ENCODE measurements at regions not wholly inside any gene's neighbourhood (a gene's known extent, or its start where the extent isn't known, plus 50 kb on each side); places are given as distances from the start of the nearest gene placed in this dataset.

DNA sequence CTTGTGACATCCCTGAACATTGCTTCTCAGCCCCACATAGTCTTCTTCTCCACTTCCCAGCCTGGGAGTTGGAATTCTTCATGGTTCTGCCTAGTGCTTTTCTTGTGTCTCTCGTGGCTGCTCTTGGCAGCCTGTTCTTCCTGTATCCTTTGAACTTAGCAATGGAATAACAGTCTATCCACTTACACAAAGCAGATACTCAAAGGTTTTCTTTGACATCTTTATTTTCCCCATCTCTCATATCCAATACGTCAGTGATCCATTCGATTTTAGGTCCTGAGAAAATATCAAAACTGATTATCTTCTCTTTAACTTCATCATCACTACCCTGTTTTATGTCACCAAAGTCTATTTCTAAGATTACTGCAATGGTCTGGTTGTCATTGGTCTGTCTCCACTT lies 1091.2 kb upstream of the PIK3C3 start:
- Histone ChIP-seq H2AFZ (ENCODE audit: low read depth, low read length) (no peak overlapping the region), H3K4me1 (ENCODE audit: control insufficient read depth, extremely low read depth, insufficient read depth, low read length) (peaks cover 2% of the 10 kb centered on the region), H3K9ac (replicated peaks; ENCODE audit: extremely low read depth, insufficient read depth, low read length) (no peak overlapping the region), H3K79me2 (ENCODE audit: control insufficient read depth, insufficient read depth, low read length) (no peaks in the 10 kb centered on the region), H3K9me3 (replicated peaks; ENCODE audit: control insufficient read depth, insufficient read depth, low read length) (no peaks in the 10 kb centered on the region), H3K36me3 (ENCODE audit: control insufficient read depth in 2 of 2, extremely low read depth in 1 of 2, insufficient read depth in 2 of 2, low read length in 2 of 2) (no peaks in the 10 kb centered on the region), H3K27me3 (ENCODE audit: control insufficient read depth in 2 of 2, insufficient read depth in 2 of 2, low read length in 2 of 2) (no peaks in the 10 kb centered on the region), H3K4me3 (replicated peaks in 1 of 3; ENCODE audit: insufficient read depth in 1 of 3, low read depth in 1 of 3, low read length in 3 of 3) (no peak overlapping the region), H3K27ac (ENCODE audit: insufficient read depth, low read depth, low read length) (no peak overlapping the region), H3K9me1 (replicated peaks; ENCODE audit: control insufficient read depth, extremely low read depth, insufficient read depth, low read length) (no peaks in the 10 kb centered on the region), H3K4me2 (ENCODE audit: insufficient read depth, low read length) (no peak overlapping the region), H4K20me1 (replicated peaks; ENCODE audit: control insufficient read depth, extremely low read depth, insufficient read depth, low read length) (no peaks in the 10 kb centered on the region)
- TF ChIP-seq MYC (IDR thresholded peaks at IDR 0.05; ENCODE audit: low read depth, low read length) (no peak), POLR2AphosphoS5 (IDR thresholded peaks at IDR 0.05; ENCODE audit: insufficient read depth, low read depth, low read length) (no peak), POLR2A (IDR thresholded peaks at IDR 0.05; ENCODE audit: low read depth, low read length) (no peak), EZH2 (IDR thresholded peaks at IDR 0.05; ENCODE audit: borderline replicate concordance, low read depth, low read length, severe bottlenecking) (no peak), JUN (IDR thresholded peaks at IDR 0.05; ENCODE audit: borderline replicate concordance, insufficient read depth, insufficient read length, low read depth) (no peak), GATA2 (IDR thresholded peaks at IDR 0.05; ENCODE audit: insufficient read depth, insufficient read length, low read depth, low read length) (no peak), FOS (IDR thresholded peaks at IDR 0.05; ENCODE audit: borderline replicate concordance, insufficient read depth, low read length) (no peak)
- TF ChIP-seq, protein P1, sequence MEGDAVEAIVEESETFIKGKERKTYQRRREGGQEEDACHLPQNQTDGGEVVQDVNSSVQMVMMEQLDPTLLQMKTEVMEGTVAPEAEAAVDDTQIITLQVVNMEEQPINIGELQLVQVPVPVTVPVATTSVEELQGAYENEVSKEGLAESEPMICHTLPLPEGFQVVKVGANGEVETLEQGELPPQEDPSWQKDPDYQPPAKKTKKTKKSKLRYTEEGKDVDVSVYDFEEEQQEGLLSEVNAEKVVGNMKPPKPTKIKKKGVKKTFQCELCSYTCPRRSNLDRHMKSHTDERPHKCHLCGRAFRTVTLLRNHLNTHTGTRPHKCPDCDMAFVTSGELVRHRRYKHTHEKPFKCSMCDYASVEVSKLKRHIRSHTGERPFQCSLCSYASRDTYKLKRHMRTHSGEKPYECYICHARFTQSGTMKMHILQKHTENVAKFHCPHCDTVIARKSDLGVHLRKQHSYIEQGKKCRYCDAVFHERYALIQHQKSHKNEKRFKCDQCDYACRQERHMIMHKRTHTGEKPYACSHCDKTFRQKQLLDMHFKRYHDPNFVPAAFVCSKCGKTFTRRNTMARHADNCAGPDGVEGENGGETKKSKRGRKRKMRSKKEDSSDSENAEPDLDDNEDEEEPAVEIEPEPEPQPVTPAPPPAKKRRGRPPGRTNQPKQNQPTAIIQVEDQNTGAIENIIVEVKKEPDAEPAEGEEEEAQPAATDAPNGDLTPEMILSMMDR (IDR thresholded peaks at IDR 0.05; ENCODE audit: extremely low read depth in 1 of 2, insufficient read depth in 1 of 2, low read depth in 1 of 2, low read length in 2 of 2): no peak
- TF ChIP-seq, protein P2, sequence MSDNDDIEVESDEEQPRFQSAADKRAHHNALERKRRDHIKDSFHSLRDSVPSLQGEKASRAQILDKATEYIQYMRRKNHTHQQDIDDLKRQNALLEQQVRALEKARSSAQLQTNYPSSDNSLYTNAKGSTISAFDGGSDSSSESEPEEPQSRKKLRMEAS (IDR thresholded peaks at IDR 0.05; ENCODE audit: insufficient read depth, insufficient read length): no peak
- dilution Hi-C loops (cut with MboI; ENCODE audit: extremely low pct_ligation_motif_present, low sequenced_read_pairs) (no loop called here), intact Hi-C loops (cut with micrococcal nuclease) (no loop called here)
- CTCF ChIA-PET: no interaction called here
- POLR2A ChIA-PET: no interaction called here
- BruUV-seq (replicated peaks): no TSS peak
- DNase-seq (ENCODE audit: low read depth, low spot score): no peak
- no peak for FAIRE-seq

Measured in endothelial cell of umbilical vein (primary cell).